GM19351 (cell line): ENCODE measurements at regions not wholly inside any gene's neighbourhood (a gene's known extent, or its start where the extent isn't known, plus 50 kb on each side); places are given as distances from the start of the nearest gene placed in this dataset.
A peak's percentile ranks its signal among the peaks of the same experiment; 100 is the strongest.
"Not testable (repeated sequence)": the region's sequence is repeated elsewhere in the genome, so short reads cannot be mapped to it uniquely, and the experiment has no call there.

Experiments used
- ATAC-seq: cut with Tn5 transposase; IDR thresholded peaks from one replicate; pipeline ENCODE4 v1.9.1; 2021; ENCODE audit warnings: mild to moderate bottlenecking, moderate library complexity; ENCODE audit not compliant: unreplicated experiment

DNA sequence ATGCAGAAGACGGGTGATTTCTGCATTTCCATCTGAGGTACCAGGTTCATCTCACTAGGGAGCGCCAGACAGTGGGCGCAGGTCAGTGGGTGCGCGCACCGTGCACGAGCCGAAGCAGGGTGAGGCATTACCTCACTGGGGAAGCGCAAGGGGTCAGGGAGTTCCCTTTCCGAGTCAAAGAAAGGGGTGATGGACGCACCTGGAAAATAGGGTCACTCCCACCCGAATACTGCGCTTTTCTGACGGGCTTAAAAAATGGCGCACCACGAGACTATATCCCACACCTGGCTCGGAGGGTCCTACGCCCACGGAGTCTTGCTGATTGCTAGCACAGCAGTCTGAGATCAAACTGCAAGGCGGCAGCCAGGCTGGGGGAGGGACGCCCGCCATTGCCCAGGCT is 1246.0 kb upstream of the PABPC4L start:
- not testable (repeated sequence) for ATAC-seq

DNA sequence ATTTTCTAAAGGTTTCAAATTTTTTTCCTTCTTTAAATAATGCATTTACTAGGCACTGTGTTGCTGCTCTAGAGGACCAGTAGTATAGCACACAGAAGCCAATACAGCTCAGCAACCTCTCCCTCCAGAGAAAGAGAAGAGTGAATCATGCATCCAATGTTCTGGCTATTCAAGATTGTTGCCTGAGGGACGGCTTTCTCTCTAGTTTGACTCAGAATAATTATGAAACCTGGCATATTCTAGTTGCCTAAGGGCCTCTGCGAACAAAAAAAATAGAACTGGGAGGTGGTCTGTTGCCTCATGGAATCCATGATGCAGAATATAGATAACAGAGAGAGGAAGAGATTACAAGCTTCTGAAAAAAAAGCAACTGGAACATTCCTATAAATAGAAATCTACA is 1233.3 kb upstream of the PABPC4L start:
- ATAC-seq, result no peak

- ATAC-seq, result no peak
Observed at GRCh38 chr4:135429528-135429927, 1227.9 kb upstream of the PABPC4L start.

DNA sequence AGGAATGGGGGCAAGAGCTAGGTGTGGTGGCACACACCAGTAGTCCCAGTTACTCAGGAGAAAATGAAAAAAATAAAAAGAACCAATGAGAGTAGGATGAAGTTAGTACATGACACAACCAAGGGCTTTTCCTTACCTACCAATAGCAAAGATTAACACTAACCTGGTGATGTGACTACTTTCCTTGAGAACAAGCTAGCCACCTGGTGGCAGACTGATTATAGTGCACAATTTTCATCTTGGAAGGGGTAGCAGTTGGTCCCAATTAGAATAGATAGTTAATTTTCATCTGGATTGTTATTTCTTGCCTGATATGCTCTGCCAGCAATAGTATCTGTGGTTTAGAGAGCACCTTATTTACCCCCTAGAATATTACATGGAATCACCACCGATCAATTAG is 1216.8 kb upstream of the PABPC4L start:
- peak; percentile 71 for ATAC-seq

- ATAC-seq, result no peak
Observed at GRCh38 chr4:135412213-135412612, 1210.6 kb upstream of the PABPC4L start.

DNA sequence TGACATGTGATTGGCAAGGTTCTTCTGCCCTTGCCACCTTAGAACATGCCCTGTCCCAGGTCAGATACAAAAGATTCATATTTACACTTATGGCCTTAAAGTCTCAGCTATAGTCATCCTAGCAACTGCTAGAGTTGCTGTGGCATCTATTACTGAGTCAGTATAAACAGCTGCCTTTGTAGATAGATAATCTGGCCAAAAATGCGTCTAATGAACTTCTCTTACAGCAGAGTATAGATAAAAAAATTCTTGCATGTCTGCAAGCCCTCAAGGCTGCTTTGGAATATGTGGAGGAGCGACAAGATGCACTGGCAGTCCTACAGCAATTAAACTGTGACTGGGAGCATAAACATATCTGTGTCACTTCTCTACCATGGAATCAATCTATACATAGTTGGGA is 1209.7 kb upstream of the PABPC4L start:
- no peak for ATAC-seq

DNA sequence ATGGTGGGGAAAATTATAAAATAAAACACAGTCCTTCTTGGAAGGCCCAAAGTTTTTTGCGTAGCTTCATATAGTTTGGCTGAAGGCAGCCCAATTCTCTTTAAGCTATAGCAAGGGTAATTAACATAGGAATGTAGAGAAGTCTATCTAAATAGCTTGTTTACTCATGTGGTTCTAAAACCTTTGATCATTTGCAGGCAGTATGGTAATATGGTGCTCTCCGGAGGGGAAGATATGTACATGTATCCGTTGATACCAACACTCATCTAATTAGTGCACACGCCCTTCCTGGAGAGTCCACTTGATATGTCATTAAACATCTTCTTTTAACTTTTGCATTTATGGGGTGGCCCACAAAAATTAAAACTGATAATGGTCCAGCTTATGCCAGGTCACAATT is 1207.7 kb upstream of the PABPC4L start:
- ATAC-seq, result not testable (repeated sequence)

GRCh38 chr4:135408109-135408508 is 1206.5 kb upstream of the PABPC4L start:
- ATAC-seq, result no peak

DNA sequence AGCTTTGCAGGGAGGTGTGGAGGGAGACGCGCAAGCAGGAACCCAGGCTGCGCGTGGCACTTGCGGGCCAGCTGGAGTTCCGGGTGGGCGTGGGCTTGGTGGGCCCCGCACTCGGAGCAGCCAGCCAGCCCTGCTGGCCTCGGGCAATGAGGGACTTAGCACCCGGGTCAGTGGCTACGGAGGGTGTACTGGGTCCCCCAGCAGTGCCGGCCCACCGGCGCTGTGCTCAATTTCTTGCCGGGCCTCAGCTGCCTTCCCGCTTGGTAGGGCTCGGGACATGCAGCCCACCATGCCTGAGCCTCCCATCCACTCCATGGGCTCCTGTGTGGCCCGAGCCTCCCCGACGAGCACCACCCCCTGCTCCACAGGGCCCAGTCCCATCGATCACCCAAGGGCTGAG is 1205.0 kb upstream of the PABPC4L start:
- ATAC-seq, result not testable (repeated sequence)

DNA sequence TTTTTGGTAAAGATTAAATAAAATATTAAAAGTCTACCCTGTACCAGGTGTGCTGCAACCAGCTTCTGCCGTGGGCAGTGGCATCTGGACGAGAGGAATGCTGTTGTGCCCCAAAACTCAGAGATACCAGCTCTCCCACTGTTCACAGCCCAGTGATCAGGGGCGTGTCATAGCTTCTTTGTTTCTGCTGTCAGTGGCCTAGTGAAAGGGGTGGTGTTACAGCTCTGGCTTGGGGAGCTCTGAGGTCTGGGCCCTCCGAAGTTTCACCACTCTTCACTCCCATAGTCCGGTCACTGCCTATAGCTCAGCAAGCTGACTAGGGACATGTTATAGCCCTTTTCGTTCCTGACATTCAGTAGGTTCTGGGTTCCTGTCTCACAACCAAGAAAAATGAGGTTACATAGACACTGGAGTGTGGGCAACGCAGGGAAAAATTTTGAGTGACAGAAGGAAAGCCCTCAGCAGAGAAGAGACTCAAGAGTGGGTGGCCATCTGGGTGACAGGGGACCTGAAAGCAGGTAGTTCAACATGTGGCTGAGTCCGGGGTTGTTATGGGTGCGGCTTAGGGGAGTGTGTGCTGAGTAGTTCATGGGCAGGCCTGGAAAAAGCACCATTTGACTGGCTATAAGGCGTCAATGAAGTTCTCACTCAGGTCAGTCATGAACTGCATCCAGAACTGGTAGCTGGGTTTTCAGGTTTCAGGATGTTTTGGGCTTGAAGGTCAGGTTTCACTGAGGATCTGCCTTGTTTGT is 1184.4 kb upstream of the PABPC4L start:
- no peak for ATAC-seq

- no peak for ATAC-seq
Observed at GRCh38 chr4:135383356-135384288, 1182.0 kb upstream of the PABPC4L start.

DNA sequence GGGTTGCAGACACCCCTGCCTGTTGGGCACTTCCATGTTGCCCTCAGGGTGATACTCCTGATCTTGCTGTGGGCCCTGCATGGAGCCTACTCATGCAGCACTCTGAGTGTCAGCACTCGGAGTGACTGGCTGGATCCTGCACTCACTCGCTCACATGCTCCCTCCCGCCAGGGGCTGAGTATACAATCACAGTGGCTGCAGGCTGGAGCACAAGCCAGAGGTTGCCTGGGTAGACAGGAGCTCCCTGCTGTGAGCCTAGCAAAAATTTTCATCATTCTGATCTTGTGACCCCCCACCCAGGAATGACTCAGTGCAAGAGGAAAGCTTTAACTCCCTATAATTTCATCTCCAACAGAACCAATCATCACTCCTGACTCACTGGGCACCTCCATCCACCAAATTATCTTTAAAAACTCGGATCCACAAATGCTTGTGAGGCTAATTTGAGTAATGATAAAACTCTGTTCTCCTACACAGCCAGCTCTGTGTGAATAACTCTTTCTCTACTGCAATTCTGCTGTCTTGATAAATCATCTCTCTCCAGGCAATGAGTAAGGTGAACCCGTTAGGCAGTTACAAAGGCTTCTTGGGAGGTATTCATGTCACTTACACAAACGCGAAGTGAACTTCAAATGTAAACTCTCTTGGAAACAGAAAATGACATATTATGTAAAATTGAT is 1180.8 kb upstream of the PABPC4L start:
- ATAC-seq, result no peak

GRCh38 chr4:135372131-135372530 is 1170.5 kb upstream of the PABPC4L start:
- ATAC-seq, result no peak

DNA sequence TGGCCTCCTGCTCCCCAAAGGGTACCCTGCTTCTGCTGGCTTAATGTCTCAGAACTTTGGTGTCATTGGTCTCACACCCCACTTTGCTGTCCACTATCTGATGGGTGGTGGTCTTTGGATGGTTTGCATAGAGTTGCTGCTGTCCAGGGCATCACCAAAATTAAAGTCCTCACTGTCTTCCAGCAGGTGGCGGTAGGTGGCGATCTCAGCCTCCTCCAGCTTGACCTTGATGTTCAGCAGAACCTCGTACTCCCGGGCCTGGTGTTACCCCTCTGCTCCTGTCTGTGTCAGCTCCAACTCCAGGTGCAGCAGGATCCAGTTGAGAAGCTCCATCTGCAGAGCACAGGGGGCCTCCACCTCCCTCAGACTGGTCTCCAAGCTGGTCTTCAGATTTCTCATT is 1169.5 kb upstream of the PABPC4L start:
- no peak for ATAC-seq

GRCh38 chr4:135368831-135369230 is 1167.2 kb upstream of the PABPC4L start:
- ATAC-seq, result no peak

GRCh38 chr4:135365065-135365464 is 1163.5 kb upstream of the PABPC4L start:
- no peak for ATAC-seq

DNA sequence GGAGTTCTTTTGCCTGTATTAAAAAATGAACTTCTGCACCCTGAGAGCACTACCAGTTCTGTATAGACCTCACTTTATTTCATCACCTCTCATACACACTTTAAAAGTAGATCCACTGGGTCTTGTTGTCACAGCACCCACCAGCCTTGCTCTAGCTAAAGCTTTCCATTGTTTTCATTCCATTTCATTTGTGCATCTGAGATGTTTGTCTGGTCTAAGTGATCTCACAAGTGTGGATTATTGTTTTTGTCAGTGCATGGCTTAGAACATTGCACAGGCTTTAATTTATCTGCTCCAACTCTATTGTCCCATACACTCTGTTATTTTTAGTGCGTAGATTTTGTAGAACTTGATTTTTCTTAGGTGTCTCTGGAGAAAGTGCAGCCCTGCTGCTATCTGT is 1157.5 kb upstream of the PABPC4L start:
- no peak for ATAC-seq

- ATAC-seq, result no peak
Observed at GRCh38 chr4:135357091-135357490, 1155.5 kb upstream of the PABPC4L start.

DNA sequence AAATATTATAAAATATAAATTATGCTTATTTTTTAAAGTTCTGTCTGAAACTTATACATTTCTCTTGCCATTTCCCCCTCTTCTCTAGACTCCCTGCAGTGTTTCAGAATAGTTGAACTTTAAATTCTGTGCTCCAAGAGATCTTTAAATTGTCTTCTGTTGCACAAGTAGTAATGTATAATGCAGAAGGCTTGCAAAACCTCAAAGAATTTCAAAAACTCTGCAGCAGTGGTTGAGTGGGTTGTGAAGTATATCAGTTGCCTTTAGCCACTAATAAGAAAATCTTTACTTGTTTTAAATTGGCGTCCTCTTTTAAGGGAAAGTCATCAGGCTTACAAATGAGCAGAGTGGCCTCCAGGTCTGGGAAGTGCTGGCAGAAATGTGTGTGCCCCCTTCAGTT is 1153.3 kb upstream of the PABPC4L start:
- no peak for ATAC-seq

DNA sequence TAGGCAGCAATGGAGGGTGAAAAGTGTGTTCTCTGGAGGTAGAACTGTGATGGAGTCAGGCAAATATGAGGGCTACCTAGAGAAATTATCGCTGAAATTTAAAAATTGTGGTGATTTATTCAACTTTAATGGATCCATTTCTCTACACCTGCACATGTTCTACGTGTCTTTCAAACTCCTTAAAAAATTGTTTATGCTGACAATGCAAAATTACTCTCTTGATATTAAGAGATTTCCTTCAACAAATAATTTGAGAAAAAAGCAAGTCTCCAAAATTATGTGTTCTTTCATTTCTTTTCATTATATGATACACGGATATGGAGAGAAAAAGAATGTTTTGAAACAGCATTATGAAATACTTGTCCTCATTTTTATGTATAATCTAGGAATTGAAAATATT is 1151.4 kb upstream of the PABPC4L start:
- no peak for ATAC-seq

DNA sequence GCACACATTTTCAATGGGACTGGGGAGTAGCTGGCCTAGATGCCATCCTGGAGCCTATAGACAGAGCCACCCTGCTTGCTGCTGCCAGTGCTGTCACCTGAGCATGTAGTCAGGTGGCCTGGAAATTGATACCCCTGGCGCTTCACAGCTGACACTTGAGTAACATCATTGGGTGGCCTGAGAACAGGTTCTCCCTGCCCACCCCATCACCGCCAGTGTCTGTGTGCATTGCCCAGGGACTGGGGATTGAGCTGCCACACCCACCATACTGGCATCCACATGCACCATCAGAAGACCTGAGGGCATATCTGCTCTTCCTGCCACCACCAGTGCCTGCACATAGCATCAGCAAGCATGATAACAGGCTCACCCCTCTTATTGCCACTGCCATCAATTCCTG is 1142.9 kb upstream of the PABPC4L start:
- no peak for ATAC-seq

GRCh38 chr4:135338181-135338580 is 1136.6 kb upstream of the PABPC4L start:
- no peak for ATAC-seq
